ENCODE measurements at regions not wholly inside any gene's neighbourhood (a gene's known extent, or its start where the extent isn't known, plus 50 kb on each side); places are given as distances from the start of the nearest gene placed in this dataset.

GRCh38 chr12:132389526-132390286 is 60.3 kb upstream of the GALNT9 start:
- H3K4me1 ChIP-seq (ENCODE audit: control insufficient read depth, insufficient read depth, low read length), result no peaks in the 10 kb centered on the region; the same call in 1 of the 2 replicates
- H3K27ac ChIP-seq (ENCODE audit: low read depth, low read length), result no peak overlapping the region
- no peaks in the 10 kb centered on the region for H3K36me3 ChIP-seq (ENCODE audit: control insufficient read depth, insufficient read depth, low read length)
- peaks cover 41% of the 10 kb centered on the region for H3K27me3 ChIP-seq (ENCODE audit: control insufficient read depth, insufficient read depth, low read length)
- H3K4me3 ChIP-seq (ENCODE audit: low read depth, low read length), result no peak overlapping the region
- H3K9me3 ChIP-seq (ENCODE audit: control insufficient read depth, insufficient read depth, low read length), result no peaks in the 10 kb centered on the region
- H3K9ac ChIP-seq (ENCODE audit: low read depth, low read length), result no peak overlapping the region

DNA sequence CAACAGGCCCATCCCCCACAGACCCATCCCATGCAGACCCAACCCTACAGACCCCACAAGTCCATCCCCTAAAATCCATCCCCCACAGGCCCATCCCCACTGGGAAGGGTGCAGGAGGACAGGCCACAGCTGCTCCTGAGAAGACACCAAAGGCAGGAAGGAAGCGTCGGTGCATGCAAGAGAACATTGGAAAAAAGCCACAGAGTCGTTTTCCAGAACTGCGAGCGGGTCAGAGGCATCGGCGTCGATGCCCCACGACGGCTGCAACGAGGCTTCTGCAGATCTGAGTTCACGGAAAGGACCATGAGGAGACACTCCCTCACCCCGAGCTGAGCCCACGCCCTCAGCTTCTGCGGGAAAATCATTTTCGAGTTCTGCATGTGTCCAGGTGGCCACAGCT is 59.6 kb upstream of the GALNT9 start:
- Histone ChIP-seq H3K9me3 (ENCODE audit: control insufficient read depth, insufficient read depth, low read length) (no peaks in the 10 kb centered on the region), H3K27me3 (ENCODE audit: control insufficient read depth, insufficient read depth, low read length) (peaks cover 42% of the 10 kb centered on the region), H3K36me3 (ENCODE audit: control insufficient read depth, insufficient read depth, low read length) (no peaks in the 10 kb centered on the region), H3K9ac (ENCODE audit: low read depth, low read length) (no peak overlapping the region), H3K4me1 (ENCODE audit: control insufficient read depth, insufficient read depth, low read length) (no peaks in the 10 kb centered on the region; the same call in 1 of the 2 replicates), H3K27ac (ENCODE audit: low read depth, low read length) (no peak overlapping the region), H3K4me3 (ENCODE audit: low read depth, low read length) (no peak overlapping the region)

DNA sequence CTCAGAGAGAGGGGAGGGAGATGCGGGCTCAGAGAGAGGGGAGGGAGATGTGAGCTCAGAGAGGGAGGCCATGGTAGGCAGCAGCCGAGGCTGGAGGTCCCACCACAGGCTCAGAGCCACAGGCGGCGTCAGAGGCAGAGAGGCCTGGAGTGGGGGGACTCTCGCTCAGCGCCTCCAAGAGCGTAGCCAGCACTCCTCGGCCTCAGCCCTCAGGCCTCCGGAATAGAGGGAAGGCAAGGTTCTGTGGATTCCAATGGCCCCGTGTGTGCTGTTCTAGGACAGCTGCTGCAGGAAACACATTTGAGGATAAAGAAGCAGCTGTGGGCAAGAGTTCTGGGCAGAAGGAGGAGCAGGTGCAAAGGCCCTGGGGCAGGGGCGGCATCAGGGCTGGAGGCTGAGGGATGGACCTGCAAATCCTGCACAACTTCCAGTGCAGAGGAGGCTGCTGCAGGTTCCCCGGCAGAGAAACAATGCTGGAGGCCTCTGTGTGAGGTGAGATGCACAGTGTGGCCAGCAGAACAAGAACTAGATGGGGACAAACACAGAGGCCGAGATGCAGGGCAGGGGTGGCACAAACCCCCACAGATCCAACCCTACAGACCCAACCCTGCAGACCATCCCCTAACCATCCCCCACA is 59.1 kb upstream of the GALNT9 start:
- peaks cover 43% of the 10 kb centered on the region for H3K27me3 ChIP-seq (ENCODE audit: control insufficient read depth, insufficient read depth, low read length)
- no peaks in the 10 kb centered on the region; the same call in 1 of the 2 replicates for H3K4me1 ChIP-seq (ENCODE audit: control insufficient read depth, insufficient read depth, low read length)
- H3K27ac ChIP-seq (ENCODE audit: low read depth, low read length), result no peak overlapping the region
- no peaks in the 10 kb centered on the region for H3K36me3 ChIP-seq (ENCODE audit: control insufficient read depth, insufficient read depth, low read length)
- H3K9me3 ChIP-seq (ENCODE audit: control insufficient read depth, insufficient read depth, low read length), result no peaks in the 10 kb centered on the region
- H3K9ac ChIP-seq (ENCODE audit: low read depth, low read length), result no peak overlapping the region
- no peak overlapping the region for H3K4me3 ChIP-seq (ENCODE audit: low read depth, low read length)

DNA sequence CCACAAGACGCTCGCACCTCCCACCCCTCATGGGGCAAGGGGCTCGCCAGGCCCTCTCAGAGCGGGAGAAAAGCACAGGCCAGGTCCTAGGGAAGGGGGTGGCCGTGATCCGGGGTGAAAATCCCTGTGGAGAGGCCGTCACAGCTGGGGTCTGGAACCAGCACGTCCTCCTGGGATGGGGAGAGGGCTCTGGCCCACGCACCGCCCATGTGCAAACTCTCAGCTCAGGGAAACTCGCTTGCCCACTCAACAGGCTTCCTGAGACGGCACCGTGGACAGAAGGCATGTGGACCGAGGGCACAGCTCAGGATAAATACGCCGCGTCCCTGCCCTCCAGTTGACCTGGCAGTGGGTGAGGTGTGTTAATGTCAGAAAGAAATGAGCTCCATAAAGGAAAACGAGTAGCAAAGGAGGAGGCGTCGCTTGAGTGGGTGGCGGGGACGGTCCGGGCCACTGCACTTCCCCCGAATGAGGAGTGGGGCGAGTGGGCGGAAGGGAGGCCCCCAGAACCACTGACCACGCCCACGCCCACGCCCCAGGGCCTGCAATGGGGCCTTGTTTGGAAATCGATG is 57.6 kb upstream of the GALNT9 start:
- no peaks in the 10 kb centered on the region for H3K36me3 ChIP-seq (ENCODE audit: control insufficient read depth, insufficient read depth, low read length)
- peaks cover 56% of the 10 kb centered on the region for H3K27me3 ChIP-seq (ENCODE audit: control insufficient read depth, insufficient read depth, low read length)
- H3K4me3 ChIP-seq (ENCODE audit: low read depth, low read length), result no peak overlapping the region
- no peaks in the 10 kb centered on the region; the same call in 1 of the 2 replicates for H3K4me1 ChIP-seq (ENCODE audit: control insufficient read depth, insufficient read depth, low read length)
- no peaks in the 10 kb centered on the region for H3K9me3 ChIP-seq (ENCODE audit: control insufficient read depth, insufficient read depth, low read length)
- H3K9ac ChIP-seq (ENCODE audit: low read depth, low read length), result no peak overlapping the region
- no peak overlapping the region for H3K27ac ChIP-seq (ENCODE audit: low read depth, low read length)

DNA sequence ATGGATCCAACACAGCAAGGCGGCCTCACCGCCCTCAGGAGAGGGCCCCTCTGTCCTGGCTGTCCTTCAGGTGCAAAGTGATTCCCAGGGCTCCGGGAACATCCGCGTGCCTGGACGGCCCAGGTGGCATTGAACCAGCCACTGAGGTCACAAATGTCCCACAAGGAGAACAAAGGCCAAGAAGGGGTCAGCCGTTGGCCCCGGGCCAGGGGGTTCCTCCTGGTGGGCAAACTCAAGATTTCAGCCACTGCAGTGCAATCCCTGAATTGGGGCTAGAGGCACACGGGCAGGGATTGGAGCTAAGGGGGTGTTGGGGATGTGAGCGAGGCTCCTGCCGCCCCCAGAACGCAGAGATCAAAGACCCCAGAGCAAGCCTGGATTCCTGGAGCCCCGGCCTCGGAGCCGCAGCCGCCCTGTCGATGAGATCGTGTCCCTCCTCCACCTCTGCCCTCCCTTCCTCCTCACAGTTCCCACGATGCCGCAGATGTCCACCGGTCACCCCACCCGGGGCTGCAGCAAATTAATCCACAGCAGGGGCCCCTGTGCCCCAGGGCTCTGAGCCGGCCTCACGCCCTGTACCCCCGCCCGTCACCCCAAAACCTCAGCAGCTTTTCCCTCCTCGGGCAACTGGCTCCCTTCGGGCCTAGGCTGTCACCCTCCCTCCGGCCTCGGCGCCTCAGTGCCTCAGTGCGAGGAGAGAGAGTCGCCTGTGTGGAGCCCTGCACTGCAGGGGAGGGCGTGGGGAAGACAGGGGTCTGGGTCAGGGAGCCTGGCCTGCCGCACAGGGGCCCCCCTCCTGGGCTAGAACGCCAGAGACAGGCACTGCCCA is 56.7 kb upstream of the GALNT9 start:
- Histone ChIP-seq H3K9me3 (ENCODE audit: control insufficient read depth, insufficient read depth, low read length) (no peaks in the 10 kb centered on the region), H3K27me3 (ENCODE audit: control insufficient read depth, insufficient read depth, low read length) (peaks cover 62% of the 10 kb centered on the region), H3K9ac (ENCODE audit: low read depth, low read length) (no peak overlapping the region), H3K4me3 (ENCODE audit: low read depth, low read length) (no peak overlapping the region), H3K27ac (ENCODE audit: low read depth, low read length) (no peak overlapping the region), H3K36me3 (ENCODE audit: control insufficient read depth, insufficient read depth, low read length) (no peaks in the 10 kb centered on the region), H3K4me1 (ENCODE audit: control insufficient read depth, insufficient read depth, low read length) (no peaks in the 10 kb centered on the region; the same call in 1 of the 2 replicates)

DNA sequence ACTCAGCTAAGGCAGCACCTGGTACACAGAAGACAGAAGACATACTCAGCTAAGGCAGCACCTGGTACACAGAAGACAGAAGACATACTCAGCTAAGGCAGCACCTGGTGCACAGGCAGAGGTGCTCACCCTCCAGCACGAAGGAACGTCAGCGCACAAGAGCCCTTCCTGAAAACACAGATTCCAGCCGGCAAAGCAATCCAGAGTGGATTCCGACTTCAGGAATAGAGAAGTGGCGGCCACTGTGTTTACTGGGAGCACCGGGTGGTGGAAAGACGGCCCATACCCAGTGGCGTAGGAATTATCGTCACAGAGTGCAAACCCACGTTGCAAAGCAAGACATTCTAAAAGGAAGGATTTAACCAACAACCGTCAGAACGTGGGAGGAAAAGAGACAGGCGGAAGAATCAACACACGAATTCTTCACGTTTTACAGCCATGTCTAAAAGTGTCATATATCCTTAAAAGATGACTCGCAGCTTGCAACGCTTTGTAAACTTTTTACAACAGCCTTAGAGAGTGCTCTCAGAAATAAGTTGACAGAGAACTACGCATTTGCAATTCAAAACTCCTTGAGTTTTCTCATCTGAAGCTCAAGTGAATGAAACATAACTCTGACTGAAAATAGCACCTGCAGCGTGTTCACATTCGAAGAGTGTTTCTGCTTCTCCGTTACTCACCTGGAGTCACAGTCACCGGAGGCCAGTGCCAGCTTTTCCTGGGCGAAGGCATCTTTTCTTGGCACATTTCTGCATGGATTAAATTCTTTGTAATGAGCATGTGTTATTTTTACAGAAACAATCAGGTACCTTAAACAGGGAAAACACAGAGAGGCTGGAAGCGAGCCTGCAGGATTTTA is 55.8 kb upstream of the GALNT9 start:
- no peak overlapping the region for H3K9ac ChIP-seq (ENCODE audit: low read depth, low read length)
- H3K4me3 ChIP-seq (ENCODE audit: low read depth, low read length), result no peak overlapping the region
- peaks cover 71% of the 10 kb centered on the region for H3K27me3 ChIP-seq (ENCODE audit: control insufficient read depth, insufficient read depth, low read length)
- no peaks in the 10 kb centered on the region for H3K9me3 ChIP-seq (ENCODE audit: control insufficient read depth, insufficient read depth, low read length)
- no peak overlapping the region for H3K27ac ChIP-seq (ENCODE audit: low read depth, low read length)
- H3K36me3 ChIP-seq (ENCODE audit: control insufficient read depth, insufficient read depth, low read length), result no peaks in the 10 kb centered on the region
- no peaks in the 10 kb centered on the region; the same call in 1 of the 2 replicates for H3K4me1 ChIP-seq (ENCODE audit: control insufficient read depth, insufficient read depth, low read length)

DNA sequence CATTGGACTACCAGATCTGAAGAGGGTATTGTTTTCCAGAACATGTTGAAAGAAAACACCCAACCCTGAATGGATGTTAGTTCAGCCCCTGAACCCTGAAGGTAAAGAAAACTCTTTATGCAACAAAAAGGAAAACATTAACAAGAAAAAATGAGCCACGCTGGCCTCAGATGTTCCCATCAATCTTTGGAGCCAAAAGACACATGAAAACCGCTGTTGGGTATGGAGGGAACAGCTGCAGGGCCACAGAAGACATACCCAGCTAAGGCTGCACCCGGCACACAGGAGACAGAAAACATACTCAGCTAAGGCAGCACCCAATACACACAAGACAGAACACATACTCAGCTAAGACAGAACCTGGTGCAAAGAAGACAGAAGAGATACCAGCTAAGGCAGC is 51.3 kb upstream of the GALNT9 start:
- no peak overlapping the region for H3K4me3 ChIP-seq (ENCODE audit: low read depth, low read length)
- H3K27ac ChIP-seq (ENCODE audit: low read depth, low read length), result no peak overlapping the region
- H3K9ac ChIP-seq (ENCODE audit: low read depth, low read length), result no peak overlapping the region
- H3K4me1 ChIP-seq (ENCODE audit: control insufficient read depth, insufficient read depth, low read length), result no peaks in the 10 kb centered on the region
- peaks cover 76% of the 10 kb centered on the region for H3K27me3 ChIP-seq (ENCODE audit: control insufficient read depth, insufficient read depth, low read length)
- H3K9me3 ChIP-seq (ENCODE audit: control insufficient read depth, insufficient read depth, low read length), result no peaks in the 10 kb centered on the region
- no peaks in the 10 kb centered on the region for H3K36me3 ChIP-seq (ENCODE audit: control insufficient read depth, insufficient read depth, low read length)

DNA sequence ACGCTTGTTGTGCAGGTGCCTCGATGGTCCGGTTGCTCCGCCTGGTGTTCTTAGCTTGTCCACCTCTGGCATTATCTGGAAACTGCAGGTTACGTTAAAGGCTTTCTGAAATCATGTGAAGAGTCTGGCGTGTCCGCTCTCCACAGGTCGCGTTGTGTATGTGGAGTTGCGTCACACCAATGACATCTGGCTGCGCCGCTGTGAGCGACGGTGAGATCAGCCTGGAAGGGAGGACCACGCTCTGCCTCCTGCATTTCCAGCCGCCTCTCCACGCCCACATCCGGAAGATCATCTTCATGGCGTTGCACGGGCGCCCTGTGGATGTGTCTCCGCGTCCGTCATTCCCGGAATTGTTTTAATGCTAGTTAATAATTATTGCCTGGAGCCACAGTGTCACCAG is 50.6 kb upstream of the GALNT9 start:
- Histone ChIP-seq H3K9ac (ENCODE audit: low read depth, low read length) (no peak overlapping the region), H3K27ac (ENCODE audit: low read depth, low read length) (no peak overlapping the region), H3K27me3 (ENCODE audit: control insufficient read depth, insufficient read depth, low read length) (peaks cover 73% of the 10 kb centered on the region), H3K36me3 (ENCODE audit: control insufficient read depth, insufficient read depth, low read length) (no peaks in the 10 kb centered on the region), H3K4me3 (ENCODE audit: low read depth, low read length) (no peak overlapping the region), H3K9me3 (ENCODE audit: control insufficient read depth, insufficient read depth, low read length) (no peaks in the 10 kb centered on the region), H3K4me1 (ENCODE audit: control insufficient read depth, insufficient read depth, low read length) (no peaks in the 10 kb centered on the region)

DNA sequence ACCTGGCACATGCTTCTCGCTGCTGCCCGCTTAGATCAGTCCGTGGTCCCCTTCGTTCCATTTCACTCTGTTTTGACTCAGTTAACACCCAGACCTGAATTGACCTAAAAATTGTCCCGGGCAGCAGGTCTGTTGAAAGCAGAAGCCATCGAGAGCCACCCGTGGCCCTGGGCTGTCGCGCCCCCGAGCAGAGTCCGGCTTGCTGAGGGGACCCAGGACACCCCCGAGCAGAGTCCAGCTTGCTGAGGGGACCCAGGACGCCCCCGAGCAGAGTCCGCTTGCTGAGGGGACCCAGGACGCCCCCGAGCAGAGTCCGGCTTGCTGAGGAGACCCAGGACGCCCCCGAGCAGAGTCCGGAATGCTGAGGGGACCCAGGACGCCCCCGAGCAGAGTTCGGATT is 50.2 kb upstream of the GALNT9 start:
- peaks cover 70% of the 10 kb centered on the region for H3K27me3 ChIP-seq (ENCODE audit: control insufficient read depth, insufficient read depth, low read length)

More for the DNA sequence above, 50.2 kb upstream of the GALNT9 start:
- Histone ChIP-seq H3K4me3 (ENCODE audit: low read depth, low read length) (no peak overlapping the region), H3K36me3 (ENCODE audit: control insufficient read depth, insufficient read depth, low read length) (no peaks in the 10 kb centered on the region), H3K9ac (ENCODE audit: low read depth, low read length) (no peak overlapping the region), H3K4me1 (ENCODE audit: control insufficient read depth, insufficient read depth, low read length) (no peaks in the 10 kb centered on the region), H3K9me3 (ENCODE audit: control insufficient read depth, insufficient read depth, low read length) (no peaks in the 10 kb centered on the region), H3K27ac (ENCODE audit: low read depth, low read length) (no peak overlapping the region)

Data from HUES48 (cell line).